K562 (cell line): ENCODE measurements at regions not wholly inside any gene's neighbourhood (a gene's known extent, or its start where the extent isn't known, plus 50 kb on each side); places are given as distances from the start of the nearest gene placed in this dataset.

Experiments
- ATAC-seq: fragments of 200-7000 bp; cut with Tn5 transposase; 3 replicates; pipeline ENCODE4 v1.9.1; 2020; ENCODE audit warnings: moderate library complexity
- BruUV-seq: library from RNA; stranded (reverse); fragments of 400-500 nt; replicated peaks from 2 replicates; lab custom pipeline; 2021; lab: Mats Ljungman, UMichigan
- CTCF ChIA-PET: fragments of 300-600 bp; formaldehyde crosslinking; extraction: SDS; loops from one replicate; lab custom pipeline; 2021; ENCODE audit warnings: low intra/inter-chr PET ratio; lab: Yijun Ruan, JAX
- POLR2A ChIA-PET: fragments of 300-600, 350-650 bp; sonication (Branson Sonifier 250); formaldehyde crosslinking; extraction: SDS; loops from one replicate; lab custom pipeline; 2021; ENCODE audit warnings: antibody characterized with exemption, inconsistent platforms; lab: Yijun Ruan, JAX
- DNase-seq, 4 experiments: peaks; one replicate each; pipeline versions ENCODE4 v3.0.0 to v3.0.0-alpha.2; 2011 to 2018; ENCODE audit warnings: low spot score in 3 of 4, mixed read lengths in 3 of 4; ENCODE audit errors: extremely low read depth in 1 of 4
- FAIRE-seq: peaks from 2 replicates; lab custom pipeline; 2011; peaks lifted over from hg19 to GRCh38; lab: Jason Lieb, UNC
- H2AFZ ChIP-seq: 2 replicates; pipeline ENCODE4 v1.6.0; 2011; ENCODE audit warnings: low read depth, low read length, control low read depth, inconsistent platforms
- H3K27ac ChIP-seq: fragments of 200-600 bp; 3 replicates; pipeline ENCODE4 v1.8.0; 2011; ENCODE audit warnings: low read depth, mild to moderate bottlenecking, control low read depth, inconsistent platforms, low read length, moderate library complexity, mixed read lengths; ENCODE audit errors: extremely low read depth
- H3K27me3 ChIP-seq, 2 experiments: fragments of 300-600 bp in 1 of 2; 2 replicates in 1 of 2; 3 replicates in 1 of 2; pipeline versions ENCODE4 v1.6.0 to v1.8.0; 2011; ENCODE audit warnings: inconsistent platforms in 2 of 2, low read length in 2 of 2, mild to moderate bottlenecking in 1 of 2, mixed read lengths in 1 of 2, moderate library complexity in 1 of 2; ENCODE audit not compliant: control insufficient read depth in 2 of 2, insufficient read depth in 2 of 2
- H3K36me3 ChIP-seq: fragments of 300-600 bp; 3 replicates; pipeline ENCODE4 v1.8.0; 2011; ENCODE audit warnings: mild to moderate bottlenecking, low read length, inconsistent platforms; ENCODE audit not compliant: control insufficient read depth, insufficient read depth
- H3K4me1 ChIP-seq, 2 experiments: fragments of 200-600 bp in 1 of 2; replicated peaks in 1 of 2; 2 replicates in 1 of 2; 3 replicates in 1 of 2; pipeline versions ENCODE4 v1.5.1 to v1.8.0; 2011; ENCODE audit warnings: inconsistent platforms in 2 of 2, low read length in 2 of 2, mild to moderate bottlenecking in 1 of 2, mixed read lengths in 1 of 2, moderate library complexity in 1 of 2; ENCODE audit not compliant: control insufficient read depth in 2 of 2, insufficient read depth in 2 of 2
- H3K4me2 ChIP-seq: 2 replicates; pipeline ENCODE4 v1.6.1; 2011; ENCODE audit warnings: low read length, control low read depth, inconsistent platforms, mixed read lengths; ENCODE audit not compliant: insufficient read depth
- H3K4me3 ChIP-seq: fragments of 200-600 bp; sonication (generic), shearing (Covaris generic); 2 replicates; pipeline ENCODE4 v1.5.1; 2016; ENCODE audit warnings: control low read depth, inconsistent platforms
- H3K79me2 ChIP-seq: fragments of 200-600 bp; 3 replicates; pipeline ENCODE4 v1.8.0; 2011; ENCODE audit warnings: low read length, inconsistent platforms; ENCODE audit not compliant: control insufficient read depth, insufficient read depth
- H3K9ac ChIP-seq, 2 experiments: 2 replicates each; pipeline versions ENCODE4 v1.6.0 to v1.6.1; 2011; ENCODE audit warnings: low read depth in 2 of 2, low read length in 2 of 2, control low read depth in 1 of 2, inconsistent platforms in 1 of 2, mild to moderate bottlenecking in 1 of 2, mixed read lengths in 1 of 2; ENCODE audit not compliant: insufficient read depth in 1 of 2
- H3K9me1 ChIP-seq: one replicate; pipeline ENCODE4 v1.6.0; 2011; ENCODE audit warnings: inconsistent platforms, mild to moderate bottlenecking, low read length, moderate library complexity; ENCODE audit not compliant: control insufficient read depth, insufficient read depth
- H3K9me3 ChIP-seq: replicated peaks from 2 replicates; pipeline ENCODE4 v1.5.1; 2011; ENCODE audit warnings: low read depth, low read length, inconsistent platforms; ENCODE audit not compliant: control insufficient read depth, insufficient read depth
- H4K20me1 ChIP-seq: replicated peaks from 2 replicates; pipeline ENCODE4 v1.6.1; 2011; ENCODE audit warnings: low read length, inconsistent platforms, mixed read lengths; ENCODE audit not compliant: control insufficient read depth, insufficient read depth
- CBX8 ChIP-seq: fragments of 200-600 bp; sonication (generic); IDR thresholded peaks from 2 replicates; pipeline ENCODE4 v1.6.1; 2012; ENCODE audit warnings: borderline replicate concordance, mixed run types, low read depth, mild to moderate bottlenecking, moderate library complexity, mixed read lengths, low read length, control low read depth, inconsistent platforms; ENCODE audit not compliant: poor library complexity, severe bottlenecking; ENCODE audit errors: extremely low read depth
- CHD4 ChIP-seq: fragments of 200-600 bp; sonication (generic); IDR thresholded peaks from 3 replicates; pipeline ENCODE4 v1.6.1; 2012; ENCODE audit warnings: low read depth, mild to moderate bottlenecking, mixed read lengths, low read length, inconsistent platforms; ENCODE audit not compliant: insufficient read depth, insufficient replicate concordance, poor library complexity, severe bottlenecking
- MAFG ChIP-seq: fragments of 450-650 bp; conservative IDR thresholded peaks from 2 replicates; pipeline ENCODE4 v1.6.1; 2016; ENCODE audit warnings: missing genetic modification characterization, missing compliant biosample characterization
- POU5F1 ChIP-seq: fragments of 150-350 bp; IDR thresholded peaks from 2 replicates; pipeline ENCODE4 v1.6.1; 2014; ENCODE audit warnings: borderline replicate concordance, low read length, low read depth, mild to moderate bottlenecking; ENCODE audit not compliant: partially characterized antibody
- THRAP3 ChIP-seq: fragments of 450-650 bp; IDR thresholded peaks from 2 replicates; pipeline ENCODE4 v1.6.1; 2016; ENCODE audit warnings: mild to moderate bottlenecking, inconsistent platforms, borderline replicate concordance
- WGBS: fragments of 100-300 bp; shearing (Covaris generic); methylation state at CpG from one replicate; pipeline ENCODE4 v1.1.6; 2016; ENCODE audit warnings: low coverage, mixed read lengths; ENCODE audit not compliant: insufficient coverage; ENCODE audit errors: missing lambda C conversion rate; 5-methylcytosine and 5-hydroxymethylcytosine counted together
- in situ Hi-C: fragments of 300-500 bp; cut with MboI; formaldehyde crosslinking; loops from 4 replicates; pipeline ENCODE4 v1.15.0; 2018; ENCODE audit warnings: inconsistent platforms, mixed read lengths
- intact Hi-C: fragments of 100-400 bp; cut with micrococcal nuclease; formaldehyde crosslinking; loops from 2 replicates; pipeline ENCODE4 v1.14.2; 2022

GRCh38 chr1:229835226-229835625, 209.2 kb downstream of the URB2 start:
- no peak for DNase-seq
- Histone ChIP-seq H3K9ac (no peak overlapping the region), H3K4me2 (no peak overlapping the region), H3K36me3 (no peaks in the 10 kb centered on the region), H3K9me3 (no peaks in the 10 kb centered on the region), H3K4me3 (no peak overlapping the region), H3K79me2 (no peaks in the 10 kb centered on the region), H3K27me3 (peaks cover 11% of the 10 kb centered on the region in 2 experiments; a peak in 3 of 5 replicates), H3K27ac (no peak overlapping the region), H2AFZ (no peak overlapping the region), H3K4me1 (no peaks in the 10 kb centered on the region), H4K20me1 (no peaks in the 10 kb centered on the region), H3K9me1 (no peaks in the 10 kb centered on the region)
- in situ Hi-C loops (no loop called here), intact Hi-C loops (no loop called here)
- no peak for ATAC-seq
- FAIRE-seq, result no peak
- ChIA-PET POLR2A (interaction anchor here (0.6 to 1.1 kb wide), 2 partner anchors 27 to 173 kb away, joined by 3 to 4 read pairs; no protein-coding TSS in a partner anchor), CTCF (no interaction called here)
- 0% methylated on average over 5 of the region's 5 CpGs for WGBS
- no TSS peak for BruUV-seq
- TF ChIP-seq THRAP3 (no peak), CBX8 (peak; percentile 77), MAFG (tag) (no peak), POU5F1 (no peak), CHD4 (no peak)
